Stomach (tissue), 4 donors: ENCODE measurements at regions not wholly inside any gene's neighbourhood (a gene's known extent, or its start where the extent isn't known, plus 50 kb on each side); places are given as distances from the start of the nearest gene placed in this dataset.

ENCODE experiments used
- EP300 ChIP-seq: sonication (generic); formaldehyde crosslinking; IDR thresholded peaks from one replicate; pipeline ENCODE4 v1.6.1; 2017; ENCODE audit warnings: antibody characterized with exemption
- POLR2A ChIP-seq, 4 donors: fragments of 450-650 bp; IDR thresholded peaks; one replicate each; pipeline ENCODE4 v1.6.1; 2016; ENCODE audit warnings: antibody characterized with exemption in 4 of 4, control low read depth in 2 of 4, mild to moderate bottlenecking in 1 of 4, moderate library complexity in 1 of 4
- POLR2AphosphoS5 ChIP-seq, 3 donors: sonication (generic); formaldehyde crosslinking; IDR thresholded peaks; one replicate each; pipeline ENCODE4 v1.6.1; 2016; ENCODE audit warnings: antibody characterized with exemption in 3 of 3
- TF ChIP-seq, protein P1 (sequence below), 7 experiments: fragments of 450-650 bp in 4 of 7; fragments of 200-600 bp in 3 of 7; sonication (generic) in 3 of 7; IDR thresholded peaks; one replicate each; pipeline ENCODE4 v1.5.1; 2016 to 2019; ENCODE audit warnings: antibody characterized with exemption in 7 of 7, control low read depth in 2 of 7, mild to moderate bottlenecking in 1 of 7

DNA sequence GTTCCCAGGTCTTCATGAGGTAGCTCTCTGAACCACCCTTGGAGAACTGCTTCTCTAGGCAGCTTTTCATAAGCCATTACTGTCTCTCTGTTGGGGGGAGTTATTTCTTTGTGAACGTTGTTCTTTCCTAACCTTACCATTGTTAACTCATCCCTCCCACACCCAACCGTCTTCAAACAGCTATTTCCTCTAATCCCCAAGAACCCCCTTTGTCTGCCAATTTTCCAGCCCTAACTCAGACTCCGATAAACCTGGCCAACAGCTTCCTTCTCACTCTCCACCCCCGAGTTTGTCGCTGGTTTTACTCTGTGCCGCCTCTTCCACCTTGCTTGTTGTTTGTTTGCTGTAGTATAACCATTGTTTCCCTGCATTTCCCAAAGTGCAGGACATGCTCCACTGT lies 131.5 kb downstream of the CCDC34 start:
- no peak for TF ChIP-seq EP300
- TF ChIP-seq, protein P1, sequence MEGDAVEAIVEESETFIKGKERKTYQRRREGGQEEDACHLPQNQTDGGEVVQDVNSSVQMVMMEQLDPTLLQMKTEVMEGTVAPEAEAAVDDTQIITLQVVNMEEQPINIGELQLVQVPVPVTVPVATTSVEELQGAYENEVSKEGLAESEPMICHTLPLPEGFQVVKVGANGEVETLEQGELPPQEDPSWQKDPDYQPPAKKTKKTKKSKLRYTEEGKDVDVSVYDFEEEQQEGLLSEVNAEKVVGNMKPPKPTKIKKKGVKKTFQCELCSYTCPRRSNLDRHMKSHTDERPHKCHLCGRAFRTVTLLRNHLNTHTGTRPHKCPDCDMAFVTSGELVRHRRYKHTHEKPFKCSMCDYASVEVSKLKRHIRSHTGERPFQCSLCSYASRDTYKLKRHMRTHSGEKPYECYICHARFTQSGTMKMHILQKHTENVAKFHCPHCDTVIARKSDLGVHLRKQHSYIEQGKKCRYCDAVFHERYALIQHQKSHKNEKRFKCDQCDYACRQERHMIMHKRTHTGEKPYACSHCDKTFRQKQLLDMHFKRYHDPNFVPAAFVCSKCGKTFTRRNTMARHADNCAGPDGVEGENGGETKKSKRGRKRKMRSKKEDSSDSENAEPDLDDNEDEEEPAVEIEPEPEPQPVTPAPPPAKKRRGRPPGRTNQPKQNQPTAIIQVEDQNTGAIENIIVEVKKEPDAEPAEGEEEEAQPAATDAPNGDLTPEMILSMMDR (IDR thresholded peaks at IDR 0.05), result no peak
- no peak for TF ChIP-seq POLR2A (IDR thresholded peaks at IDR 0.05)
- no peak for TF ChIP-seq POLR2AphosphoS5 (IDR thresholded peaks at IDR 0.05)
